Adrenal gland (tissue), 9 donors: ENCODE measurements at regions not wholly inside any gene's neighbourhood (a gene's known extent, or its start where the extent isn't known, plus 50 kb on each side); places are given as distances from the start of the nearest gene placed in this dataset.
"Not testable (repeated sequence)": the region's sequence is repeated elsewhere in the genome, so short reads cannot be mapped to it uniquely, and the experiment has no call there.

ENCODE experiments used
- DNase-seq, 7 donors: peaks; one replicate each; pipeline ENCODE4 v3.0.0-alpha.2; 2019 to 2020
- H3K27ac ChIP-seq, 5 donors: fragments of 200-600 bp; sonication (generic) in 4 of 5; 1 replicate in 3 of 5; 2 replicates in 2 of 5; pipeline versions ENCODE4 v1.5.1 to v1.8.0; 2016 to 2020; ENCODE audit warnings: mild to moderate bottlenecking in 1 of 5
- H3K27me3 ChIP-seq: fragments of 200-600 bp; 2 replicates; pipeline ENCODE4 v1.8.0; 2021
- H3K36me3 ChIP-seq, 2 donors: fragments of 200-600 bp; replicated peaks in 1 of 2; 1 replicate in 1 of 2; 2 replicates in 1 of 2; pipeline versions ENCODE4 v1.5.1 to v1.8.0; 2018 to 2022
- H3K4me1 ChIP-seq, 2 donors: fragments of 200-600 bp; replicated peaks in 1 of 2; 1 replicate in 1 of 2; 2 replicates in 1 of 2; pipeline versions ENCODE4 v1.5.1 to v1.8.0; 2018 to 2021
- H3K4me3 ChIP-seq, 4 donors: fragments of 200-600 bp; sonication (generic) in 3 of 4; one replicate each; pipeline ENCODE4 v1.5.1; 2016 to 2018
- H3K9me3 ChIP-seq, 3 donors: fragments of 200-600 bp; sonication (generic) in 1 of 3; replicated peaks in 1 of 3; 1 replicate in 2 of 3; 2 replicates in 1 of 3; pipeline versions ENCODE4 v1.5.1 to v1.8.0; 2016 to 2021
- POLR2A ChIP-seq, 2 donors: fragments of 450-650 bp; IDR thresholded peaks; one replicate each; pipeline ENCODE4 v1.6.1; 2017; ENCODE audit warnings: antibody characterized with exemption in 2 of 2, mild to moderate bottlenecking in 2 of 2, moderate library complexity in 1 of 2
- WGBS, 4 donors: extraction: QIAGEN DNeasy Blood & Tissue Kit in 2 of 4; methylation state at CpG; one replicate each; pipeline versions ENCODE4 v1.1.5 to v1.1.7; 2013 to 2017; 5-methylcytosine and 5-hydroxymethylcytosine counted together
- intact Hi-C, 2 donors: fragments of 100-400 bp; cut with DNase I; formaldehyde crosslinking; loops; one replicate each; pipeline versions ENCODE4 v1.14.1 to v1.15.0; 2022 to 2023
- TF ChIP-seq, protein P1 (sequence below), 6 experiments: fragments of 450-650 bp in 4 of 6; fragments of 200-600 bp in 2 of 6; sonication (generic) in 1 of 6; IDR thresholded peaks; 1 replicate in 5 of 6; 2 replicates in 1 of 6; pipeline versions ENCODE4 v1.5.1 to v1.8.0; 2016 to 2021; ENCODE audit warnings: antibody characterized with exemption in 6 of 6, mild to moderate bottlenecking in 2 of 6, moderate library complexity in 1 of 6
- donor health status: healthy with polysubstance abuse.
- donor health status: Bipolar disorder and iron deficiency.
- donor health status: DM: yes; HTN: yes; CAD: no.
- donor health status: DM: no; HTN: no; CAD: no.
- donor health status: DM: no; HTN: no; CAD: no.

GRCh38 chr7:108648989-108649388 lies 79.3 kb downstream of the DNAJB9 start:
- H3K4me1 ChIP-seq = peaks cover 0 to 8% of the 10 kb centered on the region in 2 donors
- TF ChIP-seq, protein P1, sequence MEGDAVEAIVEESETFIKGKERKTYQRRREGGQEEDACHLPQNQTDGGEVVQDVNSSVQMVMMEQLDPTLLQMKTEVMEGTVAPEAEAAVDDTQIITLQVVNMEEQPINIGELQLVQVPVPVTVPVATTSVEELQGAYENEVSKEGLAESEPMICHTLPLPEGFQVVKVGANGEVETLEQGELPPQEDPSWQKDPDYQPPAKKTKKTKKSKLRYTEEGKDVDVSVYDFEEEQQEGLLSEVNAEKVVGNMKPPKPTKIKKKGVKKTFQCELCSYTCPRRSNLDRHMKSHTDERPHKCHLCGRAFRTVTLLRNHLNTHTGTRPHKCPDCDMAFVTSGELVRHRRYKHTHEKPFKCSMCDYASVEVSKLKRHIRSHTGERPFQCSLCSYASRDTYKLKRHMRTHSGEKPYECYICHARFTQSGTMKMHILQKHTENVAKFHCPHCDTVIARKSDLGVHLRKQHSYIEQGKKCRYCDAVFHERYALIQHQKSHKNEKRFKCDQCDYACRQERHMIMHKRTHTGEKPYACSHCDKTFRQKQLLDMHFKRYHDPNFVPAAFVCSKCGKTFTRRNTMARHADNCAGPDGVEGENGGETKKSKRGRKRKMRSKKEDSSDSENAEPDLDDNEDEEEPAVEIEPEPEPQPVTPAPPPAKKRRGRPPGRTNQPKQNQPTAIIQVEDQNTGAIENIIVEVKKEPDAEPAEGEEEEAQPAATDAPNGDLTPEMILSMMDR (IDR thresholded peaks at IDR 0.05) = no peak
- no peak for TF ChIP-seq POLR2A (IDR thresholded peaks at IDR 0.05)
- 75 to 78% (median 76%) methylated on average over 6 of the region's 6 CpGs for WGBS, 4 donors
- intact Hi-C loops = no loop called here
- no peak overlapping the region for H3K4me3 ChIP-seq
- H3K9me3 ChIP-seq = no peaks in the 10 kb centered on the region
- H3K27ac ChIP-seq = no peak overlapping the region
- no peaks in the 10 kb centered on the region for H3K27me3 ChIP-seq
- H3K36me3 ChIP-seq = no peaks in the 10 kb centered on the region
- no peak for DNase-seq

GRCh38 chr7:108650467-108650866 lies 80.8 kb downstream of the DNAJB9 start:
- H3K9me3 ChIP-seq = no peaks in the 10 kb centered on the region
- no peak overlapping the region for H3K27ac ChIP-seq
- H3K36me3 ChIP-seq = no peaks in the 10 kb centered on the region
- 0 to 24% (median 16%) methylated on average over 1 of the region's 1 CpG for WGBS, 4 donors
- no peak for TF ChIP-seq POLR2A (IDR thresholded peaks at IDR 0.05)
- TF ChIP-seq, protein P1 (IDR thresholded peaks at IDR 0.05) = no peak
- intact Hi-C loops = no loop called here
- H3K27me3 ChIP-seq = no peaks in the 10 kb centered on the region
- DNase-seq = no peak
- peaks cover 0 to 8% of the 10 kb centered on the region in 2 donors for H3K4me1 ChIP-seq
- no peak overlapping the region for H3K4me3 ChIP-seq

DNA sequence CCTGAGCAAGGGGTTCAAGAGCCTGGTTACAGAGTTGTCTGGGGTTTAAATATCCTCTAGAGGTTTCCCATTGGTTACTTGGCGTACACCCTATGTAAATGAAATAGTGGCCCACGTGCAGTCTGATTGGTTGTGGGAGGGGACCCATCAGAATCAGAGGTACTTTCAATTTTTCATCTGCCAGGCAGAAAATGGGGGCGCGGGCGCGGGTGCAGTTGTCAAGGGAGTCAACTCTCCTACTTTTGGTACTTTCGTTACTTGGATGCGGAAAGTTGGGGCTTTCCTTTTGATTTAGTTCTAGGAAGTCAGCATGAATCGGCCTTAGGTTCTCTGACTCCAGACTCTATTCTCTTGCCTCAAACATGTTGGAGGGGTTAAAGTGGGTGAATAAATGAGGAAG lies 83.2 kb downstream of the DNAJB9 start:
- intact Hi-C loops = no loop called here

DNA sequence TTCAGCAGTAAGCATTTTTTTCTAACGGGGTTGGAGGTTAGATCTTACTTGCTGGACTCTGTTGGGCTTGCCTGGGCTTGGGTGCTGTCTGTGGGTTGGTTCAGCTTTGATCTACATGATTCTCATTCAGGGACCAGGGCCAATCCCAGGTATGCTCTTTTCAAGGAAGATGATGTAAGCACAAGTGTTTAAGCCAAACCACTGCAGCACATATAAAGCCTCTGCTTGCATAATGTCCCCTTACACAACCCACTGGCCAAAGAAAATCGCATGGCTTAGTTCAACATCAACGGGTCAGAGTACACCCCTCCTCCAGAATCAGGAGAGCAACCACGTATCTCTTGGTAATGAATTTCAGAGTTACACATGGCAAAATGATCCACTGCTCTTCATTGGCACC lies 83.9 kb downstream of the DNAJB9 start:
- Histone ChIP-seq H3K27me3 (no peaks in the 10 kb centered on the region), H3K27ac (no peak overlapping the region), H3K9me3 (no peaks in the 10 kb centered on the region), H3K4me1 (peaks cover 0 to 8% of the 10 kb centered on the region in 2 donors), H3K4me3 (no peak overlapping the region), H3K36me3 (no peaks in the 10 kb centered on the region)
- TF ChIP-seq, protein P1 (IDR thresholded peaks at IDR 0.05) = no peak
- TF ChIP-seq POLR2A (IDR thresholded peaks at IDR 0.05) = no peak
- WGBS, 4 donors = 77 to 81% (median 80%) methylated on average over 4 of the region's 4 CpGs
- no peak for DNase-seq
- intact Hi-C loops = no loop called here

More for the DNA sequence above, 83.2 kb downstream of the DNAJB9 start:
- Histone ChIP-seq H3K4me3 (no peak overlapping the region), H3K27me3 (no peaks in the 10 kb centered on the region), H3K27ac (no peak overlapping the region), H3K9me3 (no peaks in the 10 kb centered on the region), H3K36me3 (no peaks in the 10 kb centered on the region), H3K4me1 (peaks cover 0 to 8% of the 10 kb centered on the region in 2 donors)
- DNase-seq = no peak
- no peak for TF ChIP-seq POLR2A (IDR thresholded peaks at IDR 0.05)
- TF ChIP-seq, protein P1 (IDR thresholded peaks at IDR 0.05) = no peak
- WGBS, 4 donors = 89 to 93% (median 93%) methylated on average over 9 of the region's 9 CpGs

- intact Hi-C loops, H3K27ac ChIP-seq, H3K9me3 ChIP-seq, H3K4me1 ChIP-seq, DNase-seq, H3K36me3 ChIP-seq, H3K27me3 ChIP-seq, H3K4me3 ChIP-seq: not testable (repeated sequence)
- 76 to 94% (median 91%) methylated on average over 3 to 37 of the region's 37 CpGs for WGBS, 4 donors
Measured at GRCh38 chr7:108657140-108657726, 87.6 kb downstream of the DNAJB9 start.
